ENCODE measurements at regions not wholly inside any gene's neighbourhood (a gene's known extent, or its start where the extent isn't known, plus 50 kb on each side); places are given as distances from the start of the nearest gene placed in this dataset.
"Not testable (repeated sequence)": the region's sequence is repeated elsewhere in the genome, so short reads cannot be mapped to it uniquely, and the experiment has no call there.

DNA sequence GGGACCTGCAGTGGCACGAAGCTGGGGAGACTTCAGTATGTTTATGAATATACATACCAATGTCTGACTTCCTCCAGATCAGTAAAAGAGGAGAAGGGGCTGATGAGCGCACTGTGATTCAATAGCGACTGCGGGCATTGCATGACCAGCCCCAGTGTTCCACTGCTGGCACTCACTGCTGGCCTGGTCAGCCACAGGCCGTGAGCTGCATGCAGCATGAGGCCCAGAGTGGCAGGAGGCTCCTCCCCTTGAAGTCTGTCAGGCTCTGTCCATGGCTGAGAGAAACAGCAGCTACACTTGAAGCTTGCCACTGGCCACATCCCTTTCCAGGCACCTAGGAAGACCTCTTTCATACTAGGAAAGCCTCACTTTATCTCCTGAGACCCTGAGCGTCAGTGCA is 265.9 kb upstream of the CDYL start:
- no peak for DNase-seq (ENCODE audit: low read depth in 4 of 4, low spot score in 3 of 4)

GRCh38 chr6:4509506-4509905 is 266.7 kb upstream of the CDYL start:
- no peak for DNase-seq (ENCODE audit: low read depth in 4 of 4, low spot score in 3 of 4)

DNA sequence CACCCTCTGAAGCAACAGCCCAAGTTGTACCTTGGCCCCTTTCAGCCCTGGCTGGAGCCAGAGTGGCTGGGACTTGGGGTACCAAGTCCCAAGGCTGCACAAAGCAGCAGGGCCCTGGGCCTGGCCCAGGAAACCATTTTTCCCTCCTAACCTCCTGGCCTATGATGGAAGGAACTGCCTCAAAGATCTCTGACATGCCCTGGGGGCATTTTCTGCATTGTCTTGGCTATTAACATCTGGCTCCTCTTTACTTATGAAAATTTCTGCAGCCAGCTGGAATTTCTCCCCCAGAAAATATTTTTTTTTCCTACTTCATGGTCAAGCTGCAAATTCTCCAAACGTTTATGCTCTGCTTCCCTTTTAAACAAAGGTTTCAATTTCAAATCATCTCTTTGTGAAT is 269.4 kb upstream of the CDYL start:
- no peak for DNase-seq (ENCODE audit: low read depth in 4 of 4, low spot score in 3 of 4)

DNA sequence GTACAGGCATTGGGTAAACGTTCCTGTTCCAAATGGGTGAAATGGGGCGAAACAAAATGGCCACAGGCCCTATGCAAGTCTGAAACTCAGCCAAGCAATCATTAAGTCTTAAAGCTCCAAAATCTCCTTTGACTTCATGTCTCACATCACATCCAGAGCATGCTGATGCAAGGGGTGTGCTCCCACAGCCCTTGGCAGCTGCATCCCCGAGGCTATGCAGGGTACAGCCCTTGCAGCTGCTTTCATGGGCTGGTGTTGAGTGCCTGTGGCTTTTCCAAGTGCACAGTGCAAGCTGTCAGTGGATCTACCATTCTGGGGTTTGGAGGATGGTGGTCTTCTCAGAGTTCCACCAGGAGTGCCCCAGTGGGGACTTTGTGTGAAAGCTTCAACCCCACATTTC is 270.0 kb upstream of the CDYL start:
- DNase-seq (ENCODE audit: low read depth in 4 of 4, low spot score in 3 of 4) = no peak

- DNase-seq (ENCODE audit: low read depth in 4 of 4, low spot score in 3 of 4) = no peak
Measured at GRCh38 chr6:4504700-4505099, 271.5 kb upstream of the CDYL start.

- no peak for DNase-seq (ENCODE audit: low read depth in 4 of 4, low spot score in 3 of 4)
Measured at GRCh38 chr6:4503700-4504099, 272.5 kb upstream of the CDYL start.

- no peak for DNase-seq (ENCODE audit: low read depth in 4 of 4, low spot score in 3 of 4)
Measured at GRCh38 chr6:4496284-4496683, 279.9 kb upstream of the CDYL start.

- DNase-seq (ENCODE audit: low read depth in 4 of 4, low spot score in 3 of 4) = no peak
Measured at GRCh38 chr6:4491501-4492260, 284.5 kb upstream of the CDYL start.

- no peak for DNase-seq (ENCODE audit: low read depth in 4 of 4, low spot score in 3 of 4)
Measured at GRCh38 chr6:4489538-4489937, 286.7 kb upstream of the CDYL start.

DNA sequence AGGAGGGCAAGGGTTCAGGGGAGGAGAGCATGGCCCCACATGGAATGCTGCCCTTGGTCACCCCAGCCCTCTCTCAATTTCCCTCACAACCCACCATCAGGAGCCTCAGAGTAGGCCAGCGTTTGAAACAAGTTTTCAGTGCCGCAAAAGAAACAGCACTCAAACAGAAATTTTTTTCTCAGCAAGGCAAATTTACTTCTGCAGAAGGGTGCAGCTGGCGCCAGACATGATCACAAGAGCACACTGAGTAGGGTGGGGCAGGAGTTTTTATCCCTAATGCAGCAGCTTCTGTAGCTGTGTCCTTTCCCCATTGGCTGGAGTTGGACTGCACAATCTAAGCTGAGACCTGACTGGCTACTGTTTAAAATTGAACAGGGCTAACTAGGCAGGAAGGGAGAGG is 287.8 kb upstream of the CDYL start:
- DNase-seq (ENCODE audit: low read depth in 4 of 4, low spot score in 3 of 4) = no peak

DNA sequence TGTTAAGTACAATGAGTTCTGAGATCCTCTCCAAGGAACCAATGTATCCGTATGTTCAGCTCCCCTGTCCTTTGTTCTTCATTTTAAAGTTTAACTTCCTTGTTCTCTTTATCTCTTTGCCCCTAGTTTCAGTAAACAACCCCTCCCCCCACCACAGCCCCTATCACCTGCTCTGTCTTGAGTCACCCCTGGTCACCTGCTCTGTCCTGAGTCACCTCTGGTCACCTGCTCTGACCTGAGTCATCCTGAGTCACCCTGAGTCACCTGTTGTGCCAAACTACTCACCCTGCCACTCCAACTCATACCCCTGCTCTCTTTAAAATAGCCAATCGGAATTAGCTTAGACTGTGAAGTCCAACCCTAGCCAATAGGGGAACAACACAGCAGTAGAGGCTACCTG is 288.7 kb upstream of the CDYL start:
- no peak for DNase-seq (ENCODE audit: low read depth in 4 of 4, low spot score in 3 of 4)

- no peak for DNase-seq (ENCODE audit: low read depth in 4 of 4, low spot score in 3 of 4)
Measured at GRCh38 chr6:4486568-4487315, 289.5 kb upstream of the CDYL start.

DNA sequence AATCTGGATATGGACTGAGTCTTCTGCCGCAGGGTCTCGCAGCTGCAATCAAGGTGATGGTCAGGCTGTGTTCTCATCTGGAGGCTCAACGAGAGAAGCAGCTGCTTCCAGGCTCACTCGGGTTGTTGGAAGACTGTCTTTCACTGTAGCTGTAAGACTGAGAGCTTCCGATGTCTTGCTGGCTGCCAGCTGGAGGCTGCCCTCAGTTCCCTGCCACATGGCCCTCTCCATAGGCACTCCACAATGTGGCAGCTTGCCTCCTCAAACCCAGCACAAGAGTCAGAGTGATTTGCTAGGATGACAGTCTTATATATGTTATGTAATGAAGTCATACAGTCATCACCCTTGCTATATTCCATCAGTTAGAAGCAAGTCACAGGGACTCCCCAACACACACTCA is 290.5 kb upstream of the CDYL start:
- no peak for DNase-seq (ENCODE audit: low read depth in 4 of 4, low spot score in 3 of 4)

- no peak for DNase-seq (ENCODE audit: low read depth in 4 of 4, low spot score in 3 of 4)
Measured at GRCh38 chr6:4482461-4482860, 293.7 kb upstream of the CDYL start.

DNA sequence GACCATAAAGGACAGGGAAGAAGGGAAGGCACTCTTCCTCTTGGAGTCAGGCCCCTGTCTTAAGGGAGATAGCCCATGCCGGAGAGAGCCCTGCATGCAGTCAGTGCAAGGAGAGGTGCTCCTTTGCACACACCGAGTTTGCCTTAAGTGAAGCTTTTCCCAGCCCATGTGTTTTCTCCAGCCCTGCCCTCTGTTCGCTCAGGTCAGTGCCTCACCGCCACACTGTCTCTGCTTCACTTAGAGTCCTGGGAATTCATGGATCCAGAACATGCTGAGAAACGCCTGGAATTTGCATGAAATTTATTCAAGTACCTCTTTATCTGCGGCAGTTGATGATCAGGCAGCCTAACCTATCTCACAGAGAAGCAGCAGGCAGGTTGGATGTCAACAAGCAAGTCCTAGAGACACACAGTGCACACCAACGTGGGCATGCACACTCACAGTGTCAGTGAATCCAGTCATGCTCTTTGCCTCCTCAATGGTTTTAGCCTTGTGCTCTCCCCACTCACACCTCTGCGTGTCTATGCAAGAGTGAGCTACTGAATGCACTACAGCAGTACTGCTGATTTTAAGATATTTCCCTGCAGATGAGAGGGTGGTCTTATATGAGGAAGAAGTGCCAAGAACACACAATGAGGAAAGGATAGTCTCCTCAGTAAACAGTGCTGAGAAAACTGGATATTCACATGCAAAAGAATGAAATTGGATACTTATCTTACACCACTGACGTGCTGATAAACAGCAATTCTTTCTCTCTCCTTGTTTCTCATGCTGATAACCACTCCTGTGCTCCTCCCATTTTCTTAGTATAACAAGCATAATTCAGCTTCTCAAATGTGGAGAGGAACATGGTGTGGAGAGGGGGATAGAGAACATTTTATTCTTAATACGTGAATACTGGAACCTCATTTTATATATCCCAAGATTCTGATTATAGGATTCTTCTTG is 295.1 kb upstream of the CDYL start:
- DNase-seq (ENCODE audit: low read depth in 4 of 4, low spot score in 3 of 4) = no peak

DNA sequence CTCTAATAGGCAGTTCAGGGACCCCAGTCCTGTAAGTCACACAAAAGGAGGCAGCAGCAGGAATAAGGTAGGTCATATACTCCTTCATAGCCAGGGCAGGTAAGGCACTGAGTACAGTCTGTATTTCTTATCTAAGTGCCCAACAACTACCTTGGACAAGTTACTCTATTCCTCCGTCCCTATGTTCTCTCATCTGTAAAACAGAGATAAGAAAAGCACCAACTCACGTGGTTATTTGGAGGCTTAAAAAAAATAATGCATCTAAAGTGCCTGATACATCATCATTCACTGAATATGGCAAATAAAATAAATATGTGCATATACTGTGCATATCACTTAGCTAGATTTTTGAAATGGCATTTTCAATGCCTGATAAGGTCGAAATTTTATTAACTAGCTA is 298.1 kb upstream of the CDYL start:
- DNase-seq (ENCODE audit: low read depth in 4 of 4, low spot score in 3 of 4) = no peak

- DNase-seq (ENCODE audit: low read depth in 4 of 4, low spot score in 3 of 4) = no peak
Measured at GRCh38 chr6:4474810-4475209, 301.4 kb upstream of the CDYL start.

DNA sequence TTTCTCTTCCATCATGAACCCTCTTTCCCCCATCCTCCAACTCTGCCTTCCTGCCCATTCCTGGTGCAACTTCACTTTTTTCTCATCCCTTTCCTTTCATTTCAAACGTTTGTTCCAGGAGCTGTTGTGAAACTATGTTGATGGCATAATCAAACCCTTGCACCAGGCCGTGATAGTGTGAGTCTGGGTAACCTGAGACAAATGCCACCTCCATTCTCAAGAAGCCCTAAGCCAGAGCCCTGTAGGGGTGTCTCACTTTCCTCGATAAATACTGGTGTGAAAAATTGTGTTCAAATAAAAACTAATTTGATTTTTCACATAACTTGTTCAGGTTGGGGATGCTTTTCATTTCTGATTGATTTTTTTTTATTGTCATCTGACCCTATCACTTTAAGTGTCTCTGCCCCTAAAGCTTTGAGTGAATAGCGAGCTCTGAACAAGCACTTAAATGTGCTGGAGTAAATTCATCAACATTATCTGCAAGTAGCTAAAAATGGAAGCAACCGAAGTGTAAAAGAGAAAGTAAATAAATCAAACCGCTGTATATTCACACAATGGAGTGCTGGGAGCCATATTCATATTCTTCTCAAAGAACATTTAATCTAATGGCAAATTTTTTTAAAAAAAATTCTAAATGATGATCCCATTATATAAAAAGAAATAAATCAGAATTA is 303.1 kb upstream of the CDYL start:
- no peak for DNase-seq (ENCODE audit: low read depth in 4 of 4, low spot score in 3 of 4)

DNA sequence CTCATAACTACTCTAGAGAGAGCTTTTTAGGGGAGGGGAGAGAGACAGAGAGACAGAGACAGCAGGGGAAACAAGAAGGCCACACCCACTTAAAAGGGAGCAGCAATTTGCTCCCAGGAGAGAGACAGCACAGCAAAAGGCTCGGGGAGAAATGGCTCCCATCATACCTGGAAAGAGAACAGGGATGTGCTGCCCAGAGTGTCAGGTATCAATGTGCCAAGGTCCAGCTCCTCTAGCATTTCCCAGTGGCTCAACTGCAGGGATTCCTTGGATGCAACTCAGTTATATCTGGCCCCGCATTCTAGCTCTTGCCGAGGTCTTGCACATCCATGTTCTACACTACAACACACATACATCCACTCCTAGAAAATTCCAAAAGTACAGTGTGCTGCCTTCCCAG is 304.0 kb upstream of the CDYL start:
- no peak for DNase-seq (ENCODE audit: low read depth in 4 of 4, low spot score in 3 of 4)

GRCh38 chr6:4471515-4471914 is 304.7 kb upstream of the CDYL start:
- DNase-seq (ENCODE audit: low read depth in 4 of 4, low spot score in 3 of 4) = not testable (repeated sequence)
